NB4 (cell line): ENCODE measurements at regions not wholly inside any gene's neighbourhood (a gene's known extent, or its start where the extent isn't known, plus 50 kb on each side); places are given as distances from the start of the nearest gene placed in this dataset.

Source experiments
- MYC ChIP-seq: IDR thresholded peaks from 2 replicates; pipeline ENCODE4 v1.6.1; 2011; ENCODE audit warnings: low read depth, low read length
- POLR2A ChIP-seq: IDR thresholded peaks from 2 replicates; pipeline ENCODE4 v1.6.1; 2011; ENCODE audit warnings: mild to moderate bottlenecking; ENCODE audit not compliant: insufficient read length; ENCODE audit errors: extremely low read depth
- TF ChIP-seq, protein P1 (sequence below): IDR thresholded peaks from one replicate; pipeline ENCODE4 v1.5.1; 2012; ENCODE audit warnings: low read depth, low read length

DNA sequence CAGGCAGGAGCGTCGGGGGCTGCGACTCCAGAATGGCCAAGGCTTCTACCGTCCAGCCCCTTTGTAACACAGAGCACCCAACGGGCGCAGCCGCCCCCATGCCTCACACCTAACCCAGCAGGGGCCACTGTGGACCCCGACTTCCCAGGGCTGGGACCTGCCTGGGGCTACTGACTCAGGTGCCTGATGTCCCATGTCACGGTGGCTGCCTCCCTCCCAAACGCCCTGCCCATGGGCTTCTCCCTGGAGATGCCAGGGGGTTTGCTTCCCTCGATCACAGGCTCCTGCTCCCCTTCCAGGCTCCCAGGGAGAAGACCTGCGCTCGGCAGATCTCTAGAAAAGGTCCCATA, 84.0 kb downstream of the MYEOV start:
- TF ChIP-seq, protein P1, sequence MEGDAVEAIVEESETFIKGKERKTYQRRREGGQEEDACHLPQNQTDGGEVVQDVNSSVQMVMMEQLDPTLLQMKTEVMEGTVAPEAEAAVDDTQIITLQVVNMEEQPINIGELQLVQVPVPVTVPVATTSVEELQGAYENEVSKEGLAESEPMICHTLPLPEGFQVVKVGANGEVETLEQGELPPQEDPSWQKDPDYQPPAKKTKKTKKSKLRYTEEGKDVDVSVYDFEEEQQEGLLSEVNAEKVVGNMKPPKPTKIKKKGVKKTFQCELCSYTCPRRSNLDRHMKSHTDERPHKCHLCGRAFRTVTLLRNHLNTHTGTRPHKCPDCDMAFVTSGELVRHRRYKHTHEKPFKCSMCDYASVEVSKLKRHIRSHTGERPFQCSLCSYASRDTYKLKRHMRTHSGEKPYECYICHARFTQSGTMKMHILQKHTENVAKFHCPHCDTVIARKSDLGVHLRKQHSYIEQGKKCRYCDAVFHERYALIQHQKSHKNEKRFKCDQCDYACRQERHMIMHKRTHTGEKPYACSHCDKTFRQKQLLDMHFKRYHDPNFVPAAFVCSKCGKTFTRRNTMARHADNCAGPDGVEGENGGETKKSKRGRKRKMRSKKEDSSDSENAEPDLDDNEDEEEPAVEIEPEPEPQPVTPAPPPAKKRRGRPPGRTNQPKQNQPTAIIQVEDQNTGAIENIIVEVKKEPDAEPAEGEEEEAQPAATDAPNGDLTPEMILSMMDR: no peak
- TF ChIP-seq POLR2A (no peak), MYC (no peak)
